ENCODE measurements at regions not wholly inside any gene's neighbourhood (a gene's known extent, or its start where the extent isn't known, plus 50 kb on each side); places are given as distances from the start of the nearest gene placed in this dataset.
"Not testable (repeated sequence)": the region's sequence is repeated elsewhere in the genome, so short reads cannot be mapped to it uniquely, and the experiment has no call there.

DNA sequence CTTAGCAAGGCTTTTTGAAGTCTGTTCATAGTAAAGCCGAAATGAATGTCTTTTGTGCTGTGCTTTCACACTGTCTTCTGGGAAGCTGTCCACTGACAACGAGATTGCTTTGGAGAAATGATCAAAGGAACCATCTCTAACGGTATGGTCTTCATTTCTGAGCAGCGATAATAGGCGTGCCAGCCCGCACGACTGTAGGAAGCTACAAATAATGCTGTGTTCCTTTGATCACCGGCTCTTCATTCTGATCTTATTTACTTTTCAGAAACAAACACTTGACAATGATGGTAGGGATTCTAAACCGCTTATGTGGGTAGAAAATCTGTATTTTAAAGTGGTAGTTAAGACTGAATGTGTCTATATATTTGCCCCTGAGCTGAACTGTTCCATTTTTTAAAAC lies 306.6 kb upstream of the EXOC2 start:
- TF ChIP-seq, protein P1, sequence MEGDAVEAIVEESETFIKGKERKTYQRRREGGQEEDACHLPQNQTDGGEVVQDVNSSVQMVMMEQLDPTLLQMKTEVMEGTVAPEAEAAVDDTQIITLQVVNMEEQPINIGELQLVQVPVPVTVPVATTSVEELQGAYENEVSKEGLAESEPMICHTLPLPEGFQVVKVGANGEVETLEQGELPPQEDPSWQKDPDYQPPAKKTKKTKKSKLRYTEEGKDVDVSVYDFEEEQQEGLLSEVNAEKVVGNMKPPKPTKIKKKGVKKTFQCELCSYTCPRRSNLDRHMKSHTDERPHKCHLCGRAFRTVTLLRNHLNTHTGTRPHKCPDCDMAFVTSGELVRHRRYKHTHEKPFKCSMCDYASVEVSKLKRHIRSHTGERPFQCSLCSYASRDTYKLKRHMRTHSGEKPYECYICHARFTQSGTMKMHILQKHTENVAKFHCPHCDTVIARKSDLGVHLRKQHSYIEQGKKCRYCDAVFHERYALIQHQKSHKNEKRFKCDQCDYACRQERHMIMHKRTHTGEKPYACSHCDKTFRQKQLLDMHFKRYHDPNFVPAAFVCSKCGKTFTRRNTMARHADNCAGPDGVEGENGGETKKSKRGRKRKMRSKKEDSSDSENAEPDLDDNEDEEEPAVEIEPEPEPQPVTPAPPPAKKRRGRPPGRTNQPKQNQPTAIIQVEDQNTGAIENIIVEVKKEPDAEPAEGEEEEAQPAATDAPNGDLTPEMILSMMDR (IDR thresholded peaks at IDR 0.05; ENCODE audit: low read depth, low read length): no peak
- DNase-seq (ENCODE audit: low read depth in 2 of 2): no peak
- no peak overlapping the region for H3K4me3 ChIP-seq (replicated peaks in 1 of 2; ENCODE audit: low read depth in 2 of 2, low read length in 2 of 2)

DNA sequence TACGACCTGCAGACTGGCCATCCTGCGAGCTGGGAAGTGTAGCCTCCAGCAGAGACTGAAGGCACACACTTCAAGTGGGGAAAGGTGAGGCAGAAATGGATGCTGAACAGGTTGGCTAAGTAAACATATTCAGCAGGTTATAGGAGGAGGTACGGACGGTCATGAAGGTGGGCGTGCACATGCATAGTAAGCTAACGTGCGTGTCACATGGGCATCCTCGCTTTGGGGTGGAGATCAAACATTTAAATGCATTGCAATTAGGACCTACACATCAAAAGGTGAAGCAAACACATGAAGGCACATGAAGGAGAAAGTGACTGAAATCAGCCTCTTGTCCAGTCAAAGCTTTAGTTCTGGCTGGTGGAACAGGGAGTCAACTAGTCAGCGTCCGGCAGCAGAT lies 305.6 kb upstream of the EXOC2 start:
- no peak overlapping the region for H3K4me3 ChIP-seq (replicated peaks in 1 of 2; ENCODE audit: low read depth in 2 of 2, low read length in 2 of 2)
- no peak for DNase-seq (ENCODE audit: low read depth in 2 of 2)
- TF ChIP-seq, protein P1 (IDR thresholded peaks at IDR 0.05; ENCODE audit: low read depth, low read length): no peak

DNA sequence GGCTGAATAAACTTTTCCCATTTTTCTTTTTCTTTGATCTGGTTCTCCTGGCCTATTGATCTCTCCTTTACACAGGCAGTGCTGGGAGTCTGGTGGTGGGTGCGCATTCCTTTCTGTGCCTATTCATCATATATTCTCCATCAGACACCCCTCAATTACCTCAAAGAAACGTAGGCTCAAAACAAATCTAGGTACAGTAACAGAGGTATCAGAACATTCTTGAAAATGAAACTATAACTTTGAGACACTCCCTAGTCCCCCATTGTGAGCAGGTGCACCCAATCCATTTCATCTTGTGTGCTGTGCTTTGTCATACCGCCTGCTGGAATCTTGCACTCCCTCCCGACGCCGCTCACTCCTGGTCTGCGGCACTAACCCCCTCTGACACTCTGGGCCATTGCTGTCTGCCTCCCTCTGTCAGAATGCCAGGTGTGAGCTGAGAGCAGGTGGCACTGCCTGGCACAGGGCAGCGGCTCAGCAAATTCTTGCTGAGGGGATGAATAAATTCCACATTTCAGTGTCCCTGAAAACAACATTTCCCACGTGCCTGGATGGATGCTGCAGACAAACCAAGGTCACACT lies 303.4 kb upstream of the EXOC2 start:
- TF ChIP-seq, protein P1 (IDR thresholded peaks at IDR 0.05; ENCODE audit: low read depth, low read length): no peak
- DNase-seq (ENCODE audit: low read depth in 2 of 2): no peak
- no peak overlapping the region for H3K4me3 ChIP-seq (replicated peaks in 1 of 2; ENCODE audit: low read depth in 2 of 2, low read length in 2 of 2)

DNA sequence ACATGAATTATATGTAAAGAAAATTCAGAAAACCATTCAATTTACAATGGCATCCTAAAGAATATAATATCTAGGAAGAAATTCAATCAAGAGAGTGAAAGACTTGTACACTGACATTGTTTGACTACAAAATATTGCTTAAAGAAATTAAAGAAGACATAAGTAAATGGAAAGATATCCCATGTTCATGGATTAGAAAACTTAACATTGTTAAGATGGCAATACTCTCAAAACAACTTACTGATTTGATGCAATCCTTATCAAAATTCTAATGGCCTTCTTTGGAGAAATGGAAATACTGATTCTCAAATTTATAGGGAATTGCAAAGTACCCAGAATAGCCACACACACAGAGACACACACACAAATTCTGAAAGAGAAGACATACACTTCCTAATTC lies 298.3 kb upstream of the EXOC2 start:
- TF ChIP-seq, protein P1 (IDR thresholded peaks at IDR 0.05; ENCODE audit: low read depth, low read length): no peak
- no peak for DNase-seq (ENCODE audit: low read depth in 2 of 2)
- no peak overlapping the region for H3K4me3 ChIP-seq (replicated peaks in 1 of 2; ENCODE audit: low read depth in 2 of 2, low read length in 2 of 2)

DNA sequence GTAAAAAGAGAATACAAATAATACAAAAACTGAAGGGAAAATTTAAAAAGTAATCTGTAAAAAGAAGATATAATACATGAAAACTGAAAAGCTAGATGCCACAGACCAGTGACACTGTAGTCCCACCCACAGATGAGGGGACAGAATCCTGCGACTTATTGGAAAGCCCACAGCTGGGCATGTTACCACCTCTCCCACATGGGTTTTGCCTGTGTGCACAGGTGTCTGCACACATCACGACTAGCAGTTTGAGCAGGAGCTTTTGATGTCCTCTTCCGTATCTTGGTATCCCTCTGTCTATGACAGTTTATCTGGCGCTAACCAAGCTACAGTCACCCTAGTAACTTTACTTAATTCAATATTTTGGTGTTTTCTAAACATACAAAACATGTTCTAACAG lies 291.1 kb upstream of the EXOC2 start:
- DNase-seq (ENCODE audit: low read depth in 2 of 2): no peak
- no peak overlapping the region for H3K4me3 ChIP-seq (replicated peaks in 1 of 2; ENCODE audit: low read depth in 2 of 2, low read length in 2 of 2)
- TF ChIP-seq, protein P1 (IDR thresholded peaks at IDR 0.05; ENCODE audit: low read depth, low read length): no peak

DNA sequence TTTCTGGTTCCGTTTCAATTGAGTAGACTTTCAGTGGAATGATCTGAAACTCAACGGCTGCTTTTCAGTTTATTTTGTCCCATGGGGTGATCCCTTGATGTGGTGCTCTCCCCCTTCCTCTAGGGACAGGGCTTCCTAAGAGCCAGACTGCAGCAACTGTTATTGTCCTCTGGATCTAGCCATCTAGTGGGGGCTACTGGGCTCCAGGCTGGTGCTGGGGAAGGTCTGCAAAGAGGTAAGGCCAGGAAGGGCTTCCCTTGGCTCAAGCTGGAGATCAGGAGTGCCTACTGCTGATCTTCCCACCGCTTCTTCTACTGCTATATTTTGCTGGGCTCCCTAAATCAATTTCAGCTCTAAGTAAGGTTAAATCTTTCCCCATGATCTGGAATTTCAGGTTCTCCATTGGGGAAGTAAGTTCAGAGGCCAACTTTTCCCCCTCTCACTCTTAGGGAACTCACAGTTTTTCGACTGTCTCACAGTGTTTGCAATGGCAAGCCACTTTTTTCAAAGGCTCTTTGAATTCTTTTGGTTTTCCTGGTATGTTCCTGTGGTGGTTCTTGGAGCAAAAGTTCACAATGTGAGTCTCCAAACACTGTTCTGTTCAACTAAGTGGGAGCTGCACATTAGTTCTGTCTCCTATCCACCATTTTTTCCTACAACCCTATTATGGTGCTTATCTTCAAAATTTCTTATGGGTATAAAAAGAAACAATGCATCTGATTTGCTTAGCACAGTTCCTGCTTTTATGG lies 286.2 kb upstream of the EXOC2 start:
- TF ChIP-seq, protein P1 (IDR thresholded peaks at IDR 0.05; ENCODE audit: low read depth, low read length): no peak
- no peak overlapping the region for H3K4me3 ChIP-seq (replicated peaks in 1 of 2; ENCODE audit: low read depth in 2 of 2, low read length in 2 of 2)

DNA sequence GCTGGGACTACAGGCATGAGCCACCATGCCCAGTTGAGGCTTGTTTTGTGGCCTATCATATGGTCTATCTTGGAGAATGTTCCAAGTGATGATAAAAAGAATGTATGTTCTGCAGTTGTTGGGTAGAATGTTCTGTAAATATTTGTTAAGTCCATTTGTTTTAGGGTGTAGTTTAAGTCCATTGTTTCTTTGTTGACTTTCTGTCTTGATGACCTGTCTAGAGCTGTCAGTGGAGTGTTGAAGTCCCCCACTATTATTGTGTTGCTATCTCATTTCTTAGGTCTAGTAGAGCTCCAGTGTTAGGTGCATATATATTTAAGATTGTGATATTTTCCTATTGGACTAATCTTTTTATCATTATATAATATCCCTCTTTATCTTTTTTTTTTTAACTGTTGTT lies 284.3 kb upstream of the EXOC2 start:
- not testable (repeated sequence) for H3K4me3 ChIP-seq (replicated peaks in 1 of 2; ENCODE audit: low read depth in 2 of 2, low read length in 2 of 2); DNase-seq (ENCODE audit: low read depth in 2 of 2)

More for the DNA sequence above, 286.2 kb upstream of the EXOC2 start:
- no peak for DNase-seq (ENCODE audit: low read depth in 2 of 2)
